ENCODE measurements at regions not wholly inside any gene's neighbourhood (a gene's known extent, or its start where the extent isn't known, plus 50 kb on each side); places are given as distances from the start of the nearest gene placed in this dataset.

GRCh38 chr3:181252631-181253030 lies 263.1 kb upstream of the DNAJC19 start:
- TF ChIP-seq POLR2A (IDR thresholded peaks at IDR 0.05; ENCODE audit: low read length), result no peak
- TF ChIP-seq GATA1 (IDR thresholded peaks at IDR 0.05; ENCODE audit: low read depth, low read length), result no peak
